ENCODE measurements at regions not wholly inside any gene's neighbourhood (a gene's known extent, or its start where the extent isn't known, plus 50 kb on each side); places are given as distances from the start of the nearest gene placed in this dataset.

- DNase-seq (ENCODE audit: low read depth in 2 of 2, low spot score in 1 of 2) = no peak
These were observed 423.2 kb upstream of the SGCD start for GRCh38 chr5:155903791-155904190.

GRCh38 chr5:155905364-155905763 is 421.6 kb upstream of the SGCD start:
- DNase-seq (ENCODE audit: low read depth in 2 of 2, low spot score in 1 of 2) = no peak

- DNase-seq (ENCODE audit: low read depth in 2 of 2, low spot score in 1 of 2) = no peak
These were observed 420.9 kb upstream of the SGCD start for GRCh38 chr5:155906046-155906445.

- DNase-seq (ENCODE audit: low read depth in 2 of 2, low spot score in 1 of 2) = no peak
These were observed 418.4 kb upstream of the SGCD start for GRCh38 chr5:155908543-155908942.

GRCh38 chr5:155912291-155912690 is 414.7 kb upstream of the SGCD start:
- DNase-seq (ENCODE audit: low read depth in 2 of 2, low spot score in 1 of 2) = no peak

- DNase-seq (ENCODE audit: low read depth in 2 of 2, low spot score in 1 of 2) = no peak
These were observed 412.2 kb upstream of the SGCD start for GRCh38 chr5:155914766-155915165.

- no peak for DNase-seq (ENCODE audit: low read depth in 2 of 2, low spot score in 1 of 2)
These were observed 411.4 kb upstream of the SGCD start for GRCh38 chr5:155915601-155916000.

GRCh38 chr5:155919126-155919525 is 407.8 kb upstream of the SGCD start:
- no peak for DNase-seq (ENCODE audit: low read depth in 2 of 2, low spot score in 1 of 2)

GRCh38 chr5:155919725-155920124 is 407.2 kb upstream of the SGCD start:
- no peak for DNase-seq (ENCODE audit: low read depth in 2 of 2, low spot score in 1 of 2)

- no peak for DNase-seq (ENCODE audit: low read depth in 2 of 2, low spot score in 1 of 2)
These were observed 405.3 kb upstream of the SGCD start for GRCh38 chr5:155921621-155922020.

GRCh38 chr5:155923784-155924183 is 403.2 kb upstream of the SGCD start:
- no peak for DNase-seq (ENCODE audit: low read depth in 2 of 2, low spot score in 1 of 2)

GRCh38 chr5:155926031-155926430 is 400.9 kb upstream of the SGCD start:
- no peak for DNase-seq (ENCODE audit: low read depth in 2 of 2, low spot score in 1 of 2)

- no peak for DNase-seq (ENCODE audit: low read depth in 2 of 2, low spot score in 1 of 2)
These were observed 400.2 kb upstream of the SGCD start for GRCh38 chr5:155926766-155927165.

GRCh38 chr5:155929112-155929511 is 397.9 kb upstream of the SGCD start:
- DNase-seq (ENCODE audit: low read depth in 2 of 2, low spot score in 1 of 2) = no peak

GRCh38 chr5:155934964-155935363 is 392.0 kb upstream of the SGCD start:
- no peak for DNase-seq (ENCODE audit: low read depth in 2 of 2, low spot score in 1 of 2)

- no peak for DNase-seq (ENCODE audit: low read depth in 2 of 2, low spot score in 1 of 2)
These were observed 391.2 kb upstream of the SGCD start for GRCh38 chr5:155935723-155936122.

- DNase-seq (ENCODE audit: low read depth in 2 of 2, low spot score in 1 of 2) = no peak
These were observed 390.2 kb upstream of the SGCD start for GRCh38 chr5:155936520-155937406.

- DNase-seq (ENCODE audit: low read depth in 2 of 2, low spot score in 1 of 2) = no peak
These were observed 388.9 kb upstream of the SGCD start for GRCh38 chr5:155938051-155938450.

GRCh38 chr5:155941340-155941739 is 385.6 kb upstream of the SGCD start:
- no peak for DNase-seq (ENCODE audit: low read depth in 2 of 2, low spot score in 1 of 2)

- DNase-seq (ENCODE audit: low read depth in 2 of 2, low spot score in 1 of 2) = no peak
These were observed 383.2 kb upstream of the SGCD start for GRCh38 chr5:155943516-155944407.

GRCh38 chr5:155947394-155948062 is 379.4 kb upstream of the SGCD start:
- no peak for DNase-seq (ENCODE audit: low read depth in 2 of 2, low spot score in 1 of 2)

- DNase-seq (ENCODE audit: low read depth in 2 of 2, low spot score in 1 of 2) = no peak
These were observed 378.4 kb upstream of the SGCD start for GRCh38 chr5:155948576-155948975.

All from stimulated activated CD8-positive, alpha-beta memory T cell treated with anti-CD3 and anti-CD28 coated beads, Interleukin-4, amount 100 ng/mL, for 4 hours (primary cell).